Mucosa of gallbladder (tissue), 1 donor: ENCODE measurements at regions not wholly inside any gene's neighbourhood (a gene's known extent, or its start where the extent isn't known, plus 50 kb on each side); places are given as distances from the start of the nearest gene placed in this dataset.

ENCODE experiments used
- DNase-seq: peaks from one replicate; pipeline ENCODE4 v3.0.0-alpha.2; 2020; ENCODE audit warnings: low spot score
- donor health status: DM: no; HTN: no; CAD: no.

- DNase-seq: no peak
These were observed 50.5 kb upstream of the ZNF438 start for GRCh38 chr10:31081937-31082840.

GRCh38 chr10:31083765-31084184, 52.1 kb upstream of the ZNF438 start:
- DNase-seq: peak; percentile 25

GRCh38 chr10:31087011-31087410, 55.3 kb upstream of the ZNF438 start:
- no peak for DNase-seq

- no peak for DNase-seq
These were observed 56.2 kb upstream of the ZNF438 start for GRCh38 chr10:31087851-31088250.

GRCh38 chr10:31090894-31091607, 59.4 kb upstream of the ZNF438 start:
- DNase-seq: no peak

- DNase-seq: no peak
These were observed 64.3 kb upstream of the ZNF438 start for GRCh38 chr10:31095677-31096560.

- DNase-seq: no peak
These were observed 66.4 kb upstream of the ZNF438 start for GRCh38 chr10:31098046-31098445.

- DNase-seq: no peak
These were observed 67.4 kb upstream of the ZNF438 start for GRCh38 chr10:31099094-31099493.

GRCh38 chr10:31099664-31100063, 68.0 kb upstream of the ZNF438 start:
- peak; percentile 30 for DNase-seq

GRCh38 chr10:31100115-31100601, 68.5 kb upstream of the ZNF438 start:
- DNase-seq: no peak

GRCh38 chr10:31100662-31101061, 69.0 kb upstream of the ZNF438 start:
- DNase-seq: no peak

GRCh38 chr10:31101123-31101522, 69.5 kb upstream of the ZNF438 start:
- no peak for DNase-seq

GRCh38 chr10:31102421-31102820, 70.8 kb upstream of the ZNF438 start:
- no peak for DNase-seq

GRCh38 chr10:31103112-31103511, 71.4 kb upstream of the ZNF438 start:
- no peak for DNase-seq

GRCh38 chr10:31112961-31113360, 81.3 kb upstream of the ZNF438 start:
- DNase-seq: no peak

- no peak for DNase-seq
These were observed 84.6 kb upstream of the ZNF438 start for GRCh38 chr10:31116226-31116625.

- no peak for DNase-seq
These were observed 86.9 kb upstream of the ZNF438 start for GRCh38 chr10:31118556-31118955.

GRCh38 chr10:31120392-31120791, 88.7 kb upstream of the ZNF438 start:
- DNase-seq: no peak

GRCh38 chr10:31120961-31121685, 89.5 kb upstream of the ZNF438 start:
- DNase-seq: no peak

GRCh38 chr10:31121757-31122577, 90.3 kb upstream of the ZNF438 start:
- DNase-seq: no peak
